Heart left ventricle (tissue), 13 donors: ENCODE measurements at regions not wholly inside any gene's neighbourhood (a gene's known extent, or its start where the extent isn't known, plus 50 kb on each side); places are given as distances from the start of the nearest gene placed in this dataset.

ENCODE experiments used
- POLR2A ChIP-seq, 2 donors: fragments of 450-650 bp; IDR thresholded peaks; one replicate each; pipeline ENCODE4 v1.6.1; 2017; ENCODE audit warnings: antibody characterized with exemption in 2 of 2, mild to moderate bottlenecking in 2 of 2, moderate library complexity in 2 of 2
- TF ChIP-seq, protein P1 (sequence below), 12 donors: fragments of 200-600 bp; sonication (generic) in 4 of 12; IDR thresholded peaks; one replicate each; pipeline versions ENCODE4 v1.5.0 to v1.8.0; 2018 to 2022; ENCODE audit warnings: antibody characterized with exemption in 12 of 12, mild to moderate bottlenecking in 5 of 12
- donor health status: ischemic (EF 13 %, LVEDD 7.1; RV severe dilation, severe dysfunction).
- donor health status: DM: no; HTN: yes; CAD: no.
- donor health status: DM: no; HTN: no; CAD: no.
- donor health status: ischemic (EF 25% LVEDD 6.9; RV normal size, moderate dysfunction).
- donor health status: ischemic (EF 25% LVEDD 5.7; RV mildly dilated, moderate dysfunction).
- donor health status: ischemic (EF 35%, LVEDD 5.7; RV mildly dilated, moderate dysfunction).
- donor health status: nonischemic (EF 11% LVEDD 7.7; RV severe dilation, severe dysfunction).
- donor health status: DM: yes; HTN: yes; CAD: no.
- donor health status: PGD.
- donor health status: ischemic (EF 29% LVEDD 5.4; RV normal size, mild dysfunction).
- donor health status: nonischemic (EF 23%, LVEDD 6.1; RV moderate dilation, normal function).

- TF ChIP-seq, protein P1, sequence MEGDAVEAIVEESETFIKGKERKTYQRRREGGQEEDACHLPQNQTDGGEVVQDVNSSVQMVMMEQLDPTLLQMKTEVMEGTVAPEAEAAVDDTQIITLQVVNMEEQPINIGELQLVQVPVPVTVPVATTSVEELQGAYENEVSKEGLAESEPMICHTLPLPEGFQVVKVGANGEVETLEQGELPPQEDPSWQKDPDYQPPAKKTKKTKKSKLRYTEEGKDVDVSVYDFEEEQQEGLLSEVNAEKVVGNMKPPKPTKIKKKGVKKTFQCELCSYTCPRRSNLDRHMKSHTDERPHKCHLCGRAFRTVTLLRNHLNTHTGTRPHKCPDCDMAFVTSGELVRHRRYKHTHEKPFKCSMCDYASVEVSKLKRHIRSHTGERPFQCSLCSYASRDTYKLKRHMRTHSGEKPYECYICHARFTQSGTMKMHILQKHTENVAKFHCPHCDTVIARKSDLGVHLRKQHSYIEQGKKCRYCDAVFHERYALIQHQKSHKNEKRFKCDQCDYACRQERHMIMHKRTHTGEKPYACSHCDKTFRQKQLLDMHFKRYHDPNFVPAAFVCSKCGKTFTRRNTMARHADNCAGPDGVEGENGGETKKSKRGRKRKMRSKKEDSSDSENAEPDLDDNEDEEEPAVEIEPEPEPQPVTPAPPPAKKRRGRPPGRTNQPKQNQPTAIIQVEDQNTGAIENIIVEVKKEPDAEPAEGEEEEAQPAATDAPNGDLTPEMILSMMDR (IDR thresholded peaks at IDR 0.05): no peak
- TF ChIP-seq POLR2A (IDR thresholded peaks at IDR 0.05): no peak
Measured at GRCh38 chr18:8908792-8909510, 193.5 kb upstream of the NDUFV2 start.
